ENCODE measurements at regions not wholly inside any gene's neighbourhood (a gene's known extent, or its start where the extent isn't known, plus 50 kb on each side); places are given as distances from the start of the nearest gene placed in this dataset.

- no peak for TF ChIP-seq PRDM10 (tag by site-specific recombination; IDR thresholded peaks at IDR 0.05)
- TF ChIP-seq ZNF37A (tag by site-specific recombination; IDR thresholded peaks at IDR 0.05), result no peak
- no peak for TF ChIP-seq ZNF544 (tag by site-specific recombination; IDR thresholded peaks at IDR 0.05)
- TF ChIP-seq ZNF600 (tag by site-specific recombination; IDR thresholded peaks at IDR 0.05), result no peak
- no peak for TF ChIP-seq PATZ1 (tag by site-specific recombination; IDR thresholded peaks at IDR 0.05)
- TF ChIP-seq ZNF341 (tag by site-specific recombination; IDR thresholded peaks at IDR 0.05; ENCODE audit: low read depth), result no peak
- no peak for TF ChIP-seq ZSCAN23 (tag by site-specific recombination; IDR thresholded peaks at IDR 0.05)
- no peak for TF ChIP-seq BCL11A (tag by site-specific recombination; IDR thresholded peaks at IDR 0.05; ENCODE audit: low read depth)
- no peak for TF ChIP-seq ZBTB6 (tag by site-specific recombination; IDR thresholded peaks at IDR 0.05)
Measured at GRCh38 chr13:34174671-34175145, 356.8 kb downstream of the RFC3 start (continued).

- ChIA-PET CTCF (no interaction called here), POLR2A (no interaction called here)
- H3K9me3 ChIP-seq (ENCODE audit: control insufficient read depth, insufficient read depth, low read depth, low read length), result no peaks in the 10 kb centered on the region
- H3K27ac ChIP-seq (ENCODE audit: extremely low read depth, low read depth, low read length), result no peak overlapping the region
- H3K4me3 ChIP-seq (ENCODE audit: low read depth, low read length), result no peak overlapping the region
- H3K36me3 ChIP-seq (ENCODE audit: control insufficient read depth in 2 of 2, insufficient read depth in 1 of 2, low read length in 2 of 2), result no peaks in the 10 kb centered on the region
- H3K4me1 ChIP-seq (ENCODE audit: control insufficient read depth, insufficient read depth, low read length), result no peaks in the 10 kb centered on the region
- TF ChIP-seq ELK4 (IDR thresholded peaks at IDR 0.05; ENCODE audit: borderline replicate concordance, low read depth, low read length) (no peak), ZBTB1 (tag by site-specific recombination; IDR thresholded peaks at IDR 0.05) (no peak), ZBTB8A (tag by site-specific recombination; IDR thresholded peaks at IDR 0.05) (no peak), ZNF449 (tag by site-specific recombination; IDR thresholded peaks at IDR 0.05) (no peak), ZSCAN4 (tag by site-specific recombination; IDR thresholded peaks at IDR 0.05) (no peak), ZNF366 (tag by site-specific recombination; conservative IDR thresholded peaks at IDR 0.05) (no peak), ZNF629 (tag by site-specific recombination; IDR thresholded peaks at IDR 0.05) (no peak), ZNF239 (tag by site-specific recombination; IDR thresholded peaks at IDR 0.05) (no peak), ZNF785 (tag by site-specific recombination; IDR thresholded peaks at IDR 0.05) (no peak), ZNF248 (tag by site-specific recombination; IDR thresholded peaks at IDR 0.05) (no peak), BCL11B (tag by site-specific recombination; IDR thresholded peaks at IDR 0.05; ENCODE audit: low read depth) (no peak), HOXA7 (CRISPR knock-in tag; IDR thresholded peaks at IDR 0.05; ENCODE audit: borderline replicate concordance) (no peak), MEIS1 (CRISPR knock-in tag; IDR thresholded peaks at IDR 0.05; ENCODE audit: borderline replicate concordance) (no peak), ZNF184 (tag by site-specific recombination; IDR thresholded peaks at IDR 0.05) (no peak), ZNF362 (tag by site-specific recombination; IDR thresholded peaks at IDR 0.05) (no peak), ZNF510 (tag by site-specific recombination; IDR thresholded peaks at IDR 0.05; ENCODE audit: insufficient replicate concordance) (no peak)
Measured at GRCh38 chr13:34175551-34175950, 357.6 kb downstream of the RFC3 start.
